Stimulated activated naive CD8-positive, alpha-beta T cell treated with anti-CD3 and anti-CD28 coated beads, Interleukin-15, Interleukin-2, amounts not matched to agents 100 U/mL and 50 U/mL, for 24 hours (primary cell): ENCODE measurements at regions not wholly inside any gene's neighbourhood (a gene's known extent, or its start where the extent isn't known, plus 50 kb on each side); places are given as distances from the start of the nearest gene placed in this dataset.
A peak's percentile ranks its signal among the peaks of the same experiment; 100 is the strongest.

Experiments used
- ATAC-seq: fragments of 150-1000 bp; cut with Tn5 transposase; one replicate; pipeline ENCODE4 v1.10.0; 2021
- DNase-seq: peaks from one replicate; pipeline ENCODE4 v3.0.0; 2021

GRCh38 chr1:60984062-60984799, 98.1 kb upstream of the NFIA start:
- peak; percentile 39 for ATAC-seq
- DNase-seq = no peak

DNA sequence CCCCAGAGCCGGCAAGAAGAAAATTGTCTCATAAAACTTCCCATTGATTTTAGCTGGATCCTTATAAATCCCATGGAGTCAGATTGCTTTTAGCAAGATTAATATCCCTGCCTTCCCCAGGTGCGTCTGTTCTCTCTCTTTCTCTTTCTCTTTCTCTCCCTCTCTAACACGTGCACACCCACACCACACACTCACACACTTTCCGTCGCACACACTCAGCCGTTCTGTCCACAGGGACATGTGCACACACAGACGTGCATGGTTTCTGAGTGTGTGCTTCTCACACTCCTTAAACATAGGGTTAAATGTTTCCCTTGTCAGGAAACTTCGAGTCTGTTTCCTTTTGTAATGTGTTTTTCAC, 98.7 kb upstream of the NFIA start:
- ATAC-seq (no peak), DNase-seq (no peak)

GRCh38 chr1:60982539-60982938, 99.8 kb upstream of the NFIA start:
- no peak for ATAC-seq
- no peak for DNase-seq

- no peak for DNase-seq
Measured at GRCh38 chr1:60981357-60981756, 101.0 kb upstream of the NFIA start.

GRCh38 chr1:60978421-60979357, 103.7 kb upstream of the NFIA start:
- ATAC-seq (peak; percentile 62), DNase-seq (peak; percentile 19)

More at GRCh38 chr1:60981357-60981756, 101.0 kb upstream of the NFIA start:
- no peak for ATAC-seq

- ATAC-seq (no peak), DNase-seq (no peak)
Measured at GRCh38 chr1:60977661-60978060, 104.7 kb upstream of the NFIA start.

DNA sequence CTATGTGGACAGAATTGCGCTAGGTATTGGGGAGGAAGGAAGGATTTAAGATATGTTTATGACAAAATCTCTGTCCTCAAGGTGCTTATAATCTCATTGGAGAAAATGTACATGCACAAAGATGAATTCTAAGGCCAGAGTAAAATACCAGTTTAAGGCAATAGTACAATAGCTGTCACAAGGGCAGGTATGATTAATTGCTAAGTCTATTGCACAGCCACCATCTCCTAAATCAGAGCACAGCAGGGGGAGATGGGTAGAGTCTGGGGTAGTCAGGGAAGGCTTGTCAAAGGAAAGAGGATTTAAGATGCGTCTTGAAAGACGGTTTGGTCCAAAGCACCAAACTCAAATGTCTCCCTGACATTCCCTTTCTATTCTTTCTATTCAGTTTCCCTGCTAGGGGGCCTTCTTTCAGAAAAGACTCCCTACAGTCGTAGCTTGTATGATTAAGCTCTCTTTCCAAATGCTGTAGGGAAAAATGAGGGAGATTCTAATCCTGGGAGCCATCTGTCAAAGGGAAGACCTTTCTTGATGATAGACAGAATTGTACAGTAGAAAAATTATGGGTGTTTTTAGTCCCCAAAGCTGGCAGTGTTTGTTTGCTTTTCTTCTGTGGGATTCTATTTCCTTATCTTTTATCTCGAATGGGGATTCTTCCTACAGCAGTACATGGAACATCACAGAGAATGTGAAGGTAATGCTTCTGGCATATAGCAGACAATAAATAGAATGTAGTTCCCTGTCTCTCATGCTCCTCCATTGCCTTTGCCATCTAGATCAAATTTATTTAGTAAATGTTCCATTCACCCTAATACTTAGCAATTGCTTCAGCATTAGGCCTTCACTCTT, 107.6 kb upstream of the NFIA start:
- ATAC-seq (no peak), DNase-seq (no peak)

- ATAC-seq (no peak), DNase-seq (no peak)
Measured at GRCh38 chr1:60973668-60974067, 108.7 kb upstream of the NFIA start.

- ATAC-seq (no peak), DNase-seq (no peak)
Measured at GRCh38 chr1:60972841-60973364, 109.5 kb upstream of the NFIA start.

DNA sequence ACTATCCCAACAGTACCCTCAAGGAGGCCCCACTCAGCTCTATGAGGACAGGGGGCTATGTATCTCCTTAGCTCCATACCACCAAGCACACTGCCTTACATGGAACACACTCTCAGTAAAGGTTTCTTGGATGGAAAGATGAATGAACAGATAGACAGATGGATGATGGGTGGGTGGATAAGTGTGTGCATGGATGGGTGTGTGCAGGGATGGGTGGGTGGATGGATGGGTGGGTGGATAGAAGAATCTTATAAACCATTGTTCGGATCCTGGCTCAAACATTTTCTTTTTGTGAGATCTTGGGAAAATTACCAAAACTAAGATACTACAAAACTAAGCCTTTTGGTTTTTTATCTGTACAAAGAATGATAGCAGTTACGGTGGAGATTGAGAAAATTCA, 111.0 kb upstream of the NFIA start:
- no peak for ATAC-seq
- no peak for DNase-seq

GRCh38 chr1:60969971-60970509, 112.3 kb upstream of the NFIA start:
- DNase-seq (no peak), ATAC-seq (no peak)

GRCh38 chr1:60965280-60965854, 117.0 kb upstream of the NFIA start:
- no peak for ATAC-seq
- DNase-seq = no peak

GRCh38 chr1:60963167-60963940, 119.0 kb upstream of the NFIA start:
- DNase-seq (no peak), ATAC-seq (no peak)

GRCh38 chr1:60960891-60961461, 121.4 kb upstream of the NFIA start:
- DNase-seq = no peak

DNA sequence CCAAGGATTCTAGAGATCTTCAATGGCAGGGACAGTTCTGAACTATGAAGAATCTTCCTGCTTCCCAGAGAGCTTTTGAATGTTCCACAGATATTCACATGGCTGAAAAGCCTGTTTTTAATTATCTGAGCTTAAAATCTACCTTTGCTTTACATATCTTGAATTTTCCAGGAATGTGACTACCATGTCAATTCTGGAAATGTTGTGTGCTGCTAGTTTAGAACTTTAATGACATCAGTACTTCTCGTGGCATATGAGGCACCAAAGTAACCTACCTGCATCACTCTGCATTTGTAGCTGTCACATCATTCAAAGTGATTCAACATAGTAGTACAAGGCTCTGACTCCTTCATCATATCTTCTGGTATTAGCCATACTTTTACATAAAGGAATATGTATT, 122.7 kb upstream of the NFIA start:
- DNase-seq (no peak), ATAC-seq (no peak)

More at GRCh38 chr1:60960891-60961461, 121.4 kb upstream of the NFIA start:
- ATAC-seq = no peak

DNA sequence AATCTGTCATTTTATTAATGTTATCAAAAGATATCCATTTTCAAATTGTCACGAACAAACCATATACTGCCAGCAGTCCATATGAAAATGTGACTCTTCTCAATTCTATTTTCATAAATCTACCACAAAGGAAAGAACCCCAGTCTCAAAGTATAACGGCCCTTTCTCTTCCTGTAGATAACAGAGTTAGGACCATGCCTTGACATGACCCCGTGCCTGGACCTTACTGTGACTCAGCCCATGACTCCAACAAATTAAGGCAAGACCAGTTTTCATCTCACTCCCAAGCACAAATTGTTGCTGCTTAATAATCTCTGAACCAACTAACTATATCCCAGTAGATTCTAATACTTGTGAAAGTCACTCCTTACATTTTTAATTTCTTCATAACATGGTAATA, 124.4 kb upstream of the NFIA start:
- ATAC-seq = no peak
- DNase-seq = no peak

GRCh38 chr1:60956520-60956919, 125.8 kb upstream of the NFIA start:
- ATAC-seq (no peak), DNase-seq (no peak)

DNA sequence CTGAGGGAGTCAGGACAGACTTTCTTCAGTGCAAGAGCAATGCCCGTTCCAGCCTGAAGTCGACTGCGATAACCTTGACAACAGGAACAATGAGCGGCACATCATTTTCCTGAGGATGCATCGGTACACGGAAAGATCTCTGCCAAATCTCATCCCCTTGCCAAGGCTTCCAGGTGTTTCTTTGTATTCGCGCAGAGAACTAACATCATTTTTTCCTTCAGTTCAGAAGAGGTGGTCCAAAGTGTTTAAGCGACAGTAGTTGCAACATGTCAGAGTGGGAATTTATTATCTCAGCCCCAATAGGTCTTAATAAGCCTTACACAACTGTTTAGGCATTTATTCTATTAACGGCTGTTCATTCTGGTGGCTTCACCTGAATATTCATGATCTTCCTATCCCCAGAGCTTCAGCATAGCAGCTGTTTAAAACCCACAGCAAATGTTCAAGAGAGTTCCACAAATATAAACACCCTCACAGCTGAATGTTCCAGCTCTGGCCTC, 129.7 kb upstream of the NFIA start:
- ATAC-seq = no peak
- DNase-seq = no peak

DNA sequence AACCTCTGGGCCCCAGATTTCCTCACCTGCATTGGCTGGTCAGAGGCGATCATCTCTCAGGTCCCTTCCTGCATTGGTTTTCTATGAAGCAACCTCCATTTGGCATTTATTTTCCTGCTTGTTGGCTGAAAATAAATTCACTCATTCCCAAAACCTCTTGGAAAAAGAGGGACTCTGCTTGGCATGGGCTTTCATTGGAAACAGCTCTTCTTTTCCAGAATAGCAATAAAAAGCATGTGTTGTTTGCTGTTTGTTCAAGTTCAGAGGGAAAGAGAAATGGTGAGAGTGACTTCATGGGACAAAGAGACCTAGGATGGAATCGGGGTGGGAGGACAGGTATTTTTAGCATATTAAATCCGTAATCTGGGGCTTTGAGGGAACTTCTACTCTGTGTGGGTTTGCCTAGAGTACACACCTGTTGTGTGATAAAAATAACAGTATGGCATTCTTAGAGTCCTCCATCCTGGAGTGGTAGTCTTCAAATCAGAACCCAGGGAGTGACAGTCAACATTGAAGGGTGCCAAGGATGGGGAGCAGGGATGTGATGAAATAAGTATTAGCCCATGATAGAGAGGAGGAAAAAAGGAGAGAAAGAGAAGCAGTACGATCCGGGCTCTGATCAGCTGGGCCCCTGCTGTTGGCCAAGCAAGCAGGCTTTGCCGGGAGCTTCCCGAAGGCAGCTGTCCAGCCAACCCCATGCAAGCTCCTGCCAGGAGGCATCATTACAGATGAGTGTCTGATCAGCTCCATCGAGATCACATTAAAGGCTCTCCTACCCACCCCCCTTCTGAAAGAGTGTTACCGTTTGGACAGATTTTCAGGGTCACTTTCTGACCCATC, 131.9 kb upstream of the NFIA start:
- ATAC-seq = no peak

More for the DNA sequence above, 131.9 kb upstream of the NFIA start:
- no peak for DNase-seq
